Neural progenitor cell (in vitro differentiated cells): ENCODE measurements at regions not wholly inside any gene's neighbourhood (a gene's known extent, or its start where the extent isn't known, plus 50 kb on each side); places are given as distances from the start of the nearest gene placed in this dataset.

Source experiments
- CTCF ChIP-seq: fragments of 200-600 bp; sonication (generic); IDR thresholded peaks from 2 replicates; pipeline ENCODE4 v1.5.1; 2017; ENCODE audit warnings: antibody characterized with exemption, mild to moderate bottlenecking
- EZH2 ChIP-seq: fragments of 200-600 bp; sonication (generic); IDR thresholded peaks from 2 replicates; pipeline ENCODE4 v1.6.1; 2017; ENCODE audit warnings: antibody characterized with exemption, mild to moderate bottlenecking, moderate library complexity

GRCh38 chr6:85068221-85068620 lies 303.8 kb upstream of the TBX18 start:
- no peak for TF ChIP-seq CTCF
- TF ChIP-seq EZH2: no peak
